DMS153 treated with DMSO at 0.1 percent for 48 hours (cell line): ENCODE measurements at regions not wholly inside any gene's neighbourhood (a gene's known extent, or its start where the extent isn't known, plus 50 kb on each side); places are given as distances from the start of the nearest gene placed in this dataset.
"Not testable (repeated sequence)": the region's sequence is repeated elsewhere in the genome, so short reads cannot be mapped to it uniquely, and the experiment has no call there.

Experiments used
- DNase-seq: peaks from one replicate; lab custom pipeline; 2025; ENCODE audit not compliant: unreplicated experiment; lab: John Stamatoyannopoulos, UW

- DNase-seq = no peak
Measured at GRCh38 chr1:60823151-60823550, 259.2 kb upstream of the NFIA start.

- no peak for DNase-seq
Measured at GRCh38 chr1:60822252-60822651, 260.1 kb upstream of the NFIA start.

GRCh38 chr1:60821156-60821555, 261.2 kb upstream of the NFIA start:
- DNase-seq = no peak

GRCh38 chr1:60818969-60819701, 263.2 kb upstream of the NFIA start:
- DNase-seq = no peak

GRCh38 chr1:60813071-60813470, 269.3 kb upstream of the NFIA start:
- DNase-seq = no peak

- no peak for DNase-seq
Measured at GRCh38 chr1:60809204-60809980, 273.0 kb upstream of the NFIA start.

GRCh38 chr1:60808676-60809075, 273.7 kb upstream of the NFIA start:
- no peak for DNase-seq

GRCh38 chr1:60802884-60803283, 279.5 kb upstream of the NFIA start:
- DNase-seq = no peak

- no peak for DNase-seq
Measured at GRCh38 chr1:60797351-60797750, 285.0 kb upstream of the NFIA start.

- no peak for DNase-seq
Measured at GRCh38 chr1:60791226-60791625, 291.1 kb upstream of the NFIA start.

GRCh38 chr1:60773099-60773498, 309.3 kb upstream of the NFIA start:
- DNase-seq = not testable (repeated sequence)

GRCh38 chr1:60769082-60769481, 313.3 kb upstream of the NFIA start:
- DNase-seq = no peak

- no peak for DNase-seq
Measured at GRCh38 chr1:60765204-60765603, 317.2 kb upstream of the NFIA start.

- DNase-seq = no peak
Measured at GRCh38 chr1:60764489-60764888, 317.9 kb upstream of the NFIA start.

- DNase-seq = no peak
Measured at GRCh38 chr1:60763741-60764140, 318.6 kb upstream of the NFIA start.

- no peak for DNase-seq
Measured at GRCh38 chr1:60762911-60763310, 319.4 kb upstream of the NFIA start.

GRCh38 chr1:60762176-60762575, 320.2 kb upstream of the NFIA start:
- DNase-seq = no peak

GRCh38 chr1:60759291-60759690, 323.1 kb upstream of the NFIA start:
- no peak for DNase-seq

- no peak for DNase-seq
Measured at GRCh38 chr1:60757485-60757884, 324.9 kb upstream of the NFIA start.

GRCh38 chr1:60753036-60753900, 329.1 kb upstream of the NFIA start:
- DNase-seq = no peak

- DNase-seq = no peak
Measured at GRCh38 chr1:60751306-60751705, 331.1 kb upstream of the NFIA start.

GRCh38 chr1:60747353-60747752, 335.0 kb upstream of the NFIA start:
- DNase-seq = no peak
